OCI-LY3 (cell line): ENCODE measurements at regions not wholly inside any gene's neighbourhood (a gene's known extent, or its start where the extent isn't known, plus 50 kb on each side); places are given as distances from the start of the nearest gene placed in this dataset.

Experiments used
- CTCF ChIP-seq: fragments of 200-600, 300-600 bp; sonication (generic); IDR thresholded peaks from 2 replicates; pipeline ENCODE4 v1.5.1; 2014; ENCODE audit warnings: antibody characterized with exemption, low read length, low read depth
- EZH2phosphoT487 ChIP-seq: fragments of 200-600 bp; shearing (Covaris generic); IDR thresholded peaks from 2 replicates; pipeline ENCODE4 v1.6.1; 2018; ENCODE audit warnings: antibody characterized with exemption, mixed run types, low read depth

GRCh38 chr18:28626756-28627155 is 449.8 kb upstream of the CDH2 start:
- TF ChIP-seq CTCF: no peak
- TF ChIP-seq EZH2phosphoT487: no peak
